Smooth muscle cell (in vitro differentiated cells): ENCODE measurements at regions not wholly inside any gene's neighbourhood (a gene's known extent, or its start where the extent isn't known, plus 50 kb on each side); places are given as distances from the start of the nearest gene placed in this dataset.
"Not testable (repeated sequence)": the region's sequence is repeated elsewhere in the genome, so short reads cannot be mapped to it uniquely, and the experiment has no call there.

ENCODE experiments used
- DNase-seq: peaks from one replicate; lab custom pipeline; 2025; ENCODE audit not compliant: unreplicated experiment; lab: John Stamatoyannopoulos, UW
- H2AFZ ChIP-seq: fragments of 200-600 bp; sonication (generic); 2 replicates; pipeline ENCODE4 v1.6.0; 2016; ENCODE audit warnings: antibody characterized with exemption, low read depth, mild to moderate bottlenecking
- H3F3A ChIP-seq: fragments of 200-600 bp; sonication (generic); 2 replicates; pipeline ENCODE4 v1.6.0; 2017; ENCODE audit warnings: antibody characterized with exemption, low read depth
- H3K27ac ChIP-seq: fragments of 200-600 bp; sonication (generic); 2 replicates; pipeline ENCODE4 v1.5.1; 2016; ENCODE audit warnings: low read depth, mild to moderate bottlenecking
- H3K27me3 ChIP-seq: fragments of 200-600 bp; sonication (generic); 2 replicates; pipeline ENCODE4 v1.6.1; 2016; ENCODE audit warnings: low read depth, mild to moderate bottlenecking
- H3K36me3 ChIP-seq: fragments of 200-600 bp; sonication (generic); 2 replicates; pipeline ENCODE4 v1.5.1; 2016; ENCODE audit warnings: low read depth
- H3K4me1 ChIP-seq: fragments of 200-600 bp; sonication (generic); 2 replicates; pipeline ENCODE4 v1.5.1; 2016; ENCODE audit warnings: low read depth
- H3K4me2 ChIP-seq: fragments of 200-600 bp; sonication (generic); 2 replicates; pipeline ENCODE4 v1.6.0; 2016; ENCODE audit warnings: mild to moderate bottlenecking
- H3K4me3 ChIP-seq: fragments of 200-600 bp; sonication (generic); 2 replicates; pipeline ENCODE4 v1.5.1; 2016; ENCODE audit warnings: mild to moderate bottlenecking
- H3K79me2 ChIP-seq: fragments of 200-600 bp; sonication (generic); 2 replicates; pipeline ENCODE4 v1.6.0; 2016; ENCODE audit warnings: low read depth, mild to moderate bottlenecking
- H3K9ac ChIP-seq: fragments of 200-600 bp; sonication (generic); 2 replicates; pipeline ENCODE4 v1.6.0; 2016; ENCODE audit warnings: low read depth
- H3K9me3 ChIP-seq: fragments of 200-600 bp; sonication (generic); replicated peaks from 2 replicates; pipeline ENCODE4 v1.5.1; 2016; ENCODE audit warnings: low read depth
- H4K20me1 ChIP-seq: fragments of 200-600 bp; sonication (generic); 2 replicates; pipeline ENCODE4 v1.6.0; 2016; ENCODE audit warnings: low read depth
- WGBS: methylation state at CpG from one replicate; pipeline ENCODE4 v1.1.7; 2016; ENCODE audit warnings: low lambda C conversion rate; 5-methylcytosine and 5-hydroxymethylcytosine counted together
- TF ChIP-seq, protein P1 (sequence below): fragments of 200-600 bp; sonication (generic); IDR thresholded peaks from 2 replicates; pipeline ENCODE4 v1.5.1; 2017; ENCODE audit warnings: borderline replicate concordance, mild to moderate bottlenecking, antibody characterized with exemption; ENCODE audit not compliant: insufficient read depth, poor library complexity, severe bottlenecking

DNA sequence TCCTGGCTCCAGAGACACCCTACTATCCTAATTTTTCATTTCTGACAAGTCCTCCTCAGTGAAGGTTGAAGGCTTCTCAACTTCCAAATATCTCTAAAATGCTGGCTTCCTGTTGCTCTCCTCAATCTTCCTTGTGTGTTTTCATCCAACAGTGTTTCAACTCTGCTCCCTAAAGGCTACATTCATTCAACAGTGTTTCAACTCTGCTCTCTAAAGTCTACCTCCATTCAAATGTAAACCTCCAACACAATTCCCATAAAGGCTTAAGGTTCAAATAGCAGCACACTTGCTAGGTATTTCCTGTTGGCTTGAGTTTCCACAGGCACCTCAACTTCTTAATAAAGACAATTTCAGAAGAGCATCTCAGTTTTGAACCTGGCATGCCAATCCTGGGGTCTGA lies 164.8 kb downstream of the HINT1 start:
- Histone ChIP-seq H4K20me1 (no peaks in the 10 kb centered on the region), H3K9me3 (no peaks in the 10 kb centered on the region), H3F3A (no peaks in the 10 kb centered on the region), H3K36me3 (no peaks in the 10 kb centered on the region), H3K79me2 (no peaks in the 10 kb centered on the region), H3K9ac (no peak overlapping the region), H2AFZ (no peak overlapping the region), H3K4me3 (no peak overlapping the region), H3K4me1 (no peaks in the 10 kb centered on the region), H3K27ac (no peak overlapping the region), H3K4me2 (no peak overlapping the region), H3K27me3 (no peaks in the 10 kb centered on the region)
- DNase-seq, result no peak
- TF ChIP-seq, protein P1, sequence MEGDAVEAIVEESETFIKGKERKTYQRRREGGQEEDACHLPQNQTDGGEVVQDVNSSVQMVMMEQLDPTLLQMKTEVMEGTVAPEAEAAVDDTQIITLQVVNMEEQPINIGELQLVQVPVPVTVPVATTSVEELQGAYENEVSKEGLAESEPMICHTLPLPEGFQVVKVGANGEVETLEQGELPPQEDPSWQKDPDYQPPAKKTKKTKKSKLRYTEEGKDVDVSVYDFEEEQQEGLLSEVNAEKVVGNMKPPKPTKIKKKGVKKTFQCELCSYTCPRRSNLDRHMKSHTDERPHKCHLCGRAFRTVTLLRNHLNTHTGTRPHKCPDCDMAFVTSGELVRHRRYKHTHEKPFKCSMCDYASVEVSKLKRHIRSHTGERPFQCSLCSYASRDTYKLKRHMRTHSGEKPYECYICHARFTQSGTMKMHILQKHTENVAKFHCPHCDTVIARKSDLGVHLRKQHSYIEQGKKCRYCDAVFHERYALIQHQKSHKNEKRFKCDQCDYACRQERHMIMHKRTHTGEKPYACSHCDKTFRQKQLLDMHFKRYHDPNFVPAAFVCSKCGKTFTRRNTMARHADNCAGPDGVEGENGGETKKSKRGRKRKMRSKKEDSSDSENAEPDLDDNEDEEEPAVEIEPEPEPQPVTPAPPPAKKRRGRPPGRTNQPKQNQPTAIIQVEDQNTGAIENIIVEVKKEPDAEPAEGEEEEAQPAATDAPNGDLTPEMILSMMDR, result no peak

GRCh38 chr5:130996720-130997119 lies 168.3 kb downstream of the HINT1 start:
- not testable (repeated sequence) for DNase-seq, H3K79me2 ChIP-seq, H3K27ac ChIP-seq, H3K4me3 ChIP-seq, H2AFZ ChIP-seq, H3K27me3 ChIP-seq, H3K9me3 ChIP-seq, H3K9ac ChIP-seq, H3K4me2 ChIP-seq, H4K20me1 ChIP-seq, H3K36me3 ChIP-seq
- Histone ChIP-seq H3K4me1 (peaks cover 11% of the 10 kb centered on the region), H3F3A (peaks cover 13% of the 10 kb centered on the region)

DNA sequence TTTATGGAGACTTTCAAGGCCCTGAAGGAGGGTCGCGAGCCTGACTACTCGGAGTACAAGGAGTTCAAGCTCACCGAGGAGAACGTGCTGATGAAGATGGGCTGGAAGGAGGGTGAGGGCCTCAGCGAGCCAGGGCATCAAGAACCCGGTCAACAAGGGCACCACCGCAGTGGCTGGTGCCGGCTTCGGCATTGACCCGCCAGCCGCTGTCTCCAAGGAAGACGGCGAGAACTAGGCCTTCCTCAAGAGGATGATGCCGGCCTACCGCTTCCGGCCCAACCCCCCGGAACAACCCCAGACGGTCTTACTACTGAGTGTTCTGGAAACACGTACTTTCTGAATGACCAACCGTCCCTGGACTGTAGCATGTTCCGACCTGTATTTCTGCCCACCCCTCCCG lies 169.2 kb downstream of the HINT1 start:
- H3K4me1 ChIP-seq, result peaks cover 14% of the 10 kb centered on the region
- no peaks in the 10 kb centered on the region for H3K79me2 ChIP-seq
- WGBS, result 98% methylated on average over 23 of the region's 23 CpGs
- TF ChIP-seq, protein P1, result no peak
- no peak for DNase-seq
- H3K27ac ChIP-seq, result no peak overlapping the region
- no peaks in the 10 kb centered on the region for H4K20me1 ChIP-seq
- no peak overlapping the region for H3K4me2 ChIP-seq
- H3K9me3 ChIP-seq, result no peaks in the 10 kb centered on the region
- H3K27me3 ChIP-seq, result no peaks in the 10 kb centered on the region
- no peak overlapping the region for H2AFZ ChIP-seq
- H3K4me3 ChIP-seq, result no peak overlapping the region
- no peak overlapping the region for H3K9ac ChIP-seq
- peaks cover 16% of the 10 kb centered on the region for H3F3A ChIP-seq
- H3K36me3 ChIP-seq, result no peaks in the 10 kb centered on the region

DNA sequence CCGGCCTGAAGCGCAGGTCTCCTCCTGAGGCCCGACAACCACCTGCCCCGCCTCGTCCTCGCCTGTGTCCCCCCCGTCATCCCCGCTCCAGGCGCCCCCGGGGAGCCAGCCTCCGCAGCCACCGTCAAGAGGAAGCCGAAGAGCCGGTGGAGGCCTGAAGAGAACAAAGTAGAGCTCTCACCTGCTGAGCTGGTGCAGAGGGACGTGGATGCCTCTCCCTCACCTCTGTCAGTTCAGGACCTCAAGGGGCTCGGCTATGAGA lies 169.9 kb downstream of the HINT1 start:
- TF ChIP-seq, protein P1, result no peak
- Histone ChIP-seq H3K27me3 (no peaks in the 10 kb centered on the region), H3K79me2 (no peaks in the 10 kb centered on the region), H3K36me3 (no peaks in the 10 kb centered on the region), H2AFZ (no peak overlapping the region), H3F3A (peaks cover 16% of the 10 kb centered on the region), H3K27ac (no peak overlapping the region), H3K4me3 (no peak overlapping the region), H3K4me1 (peaks cover 14% of the 10 kb centered on the region), H3K9ac (no peak overlapping the region), H3K4me2 (no peak overlapping the region), H3K9me3 (no peaks in the 10 kb centered on the region), H4K20me1 (no peaks in the 10 kb centered on the region)
- WGBS, result 93% methylated on average over 16 of the region's 16 CpGs
- no peak for DNase-seq
